ENCODE measurements at regions not wholly inside any gene's neighbourhood (a gene's known extent, or its start where the extent isn't known, plus 50 kb on each side); places are given as distances from the start of the nearest gene placed in this dataset.

GRCh38 chr5:7036192-7036835 lies 323.1 kb downstream of the TENT4A start:
- TF ChIP-seq CTCF (IDR thresholded peaks at IDR 0.05; ENCODE audit: borderline replicate concordance, insufficient read depth, low read depth, low read length) = no peak
- H3K4me3 ChIP-seq (ENCODE audit: low read depth, low read length) = no peak overlapping the region

GRCh38 chr5:7039074-7039473 lies 325.8 kb downstream of the TENT4A start:
- H3K4me3 ChIP-seq (ENCODE audit: low read depth, low read length) = no peak overlapping the region
- no peak for TF ChIP-seq CTCF (IDR thresholded peaks at IDR 0.05; ENCODE audit: borderline replicate concordance, insufficient read depth, low read depth, low read length)

GRCh38 chr5:7040111-7040510 lies 326.9 kb downstream of the TENT4A start:
- no peak for TF ChIP-seq CTCF (IDR thresholded peaks at IDR 0.05; ENCODE audit: borderline replicate concordance, insufficient read depth, low read depth, low read length)
- H3K4me3 ChIP-seq (ENCODE audit: low read depth, low read length) = no peak overlapping the region

GRCh38 chr5:7043797-7044196 lies 330.6 kb downstream of the TENT4A start:
- no peak for TF ChIP-seq CTCF (IDR thresholded peaks at IDR 0.05; ENCODE audit: borderline replicate concordance, insufficient read depth, low read depth, low read length)

GRCh38 chr5:7047511-7048261 lies 334.5 kb downstream of the TENT4A start:
- no peak for TF ChIP-seq CTCF (IDR thresholded peaks at IDR 0.05; ENCODE audit: borderline replicate concordance, insufficient read depth, low read depth, low read length)
- no peak overlapping the region for H3K4me3 ChIP-seq (ENCODE audit: low read depth, low read length)

More at GRCh38 chr5:7043797-7044196, 330.6 kb downstream of the TENT4A start:
- no peak overlapping the region for H3K4me3 ChIP-seq (ENCODE audit: low read depth, low read length)

- no peak overlapping the region for H3K4me3 ChIP-seq (ENCODE audit: low read depth, low read length)
- TF ChIP-seq CTCF (IDR thresholded peaks at IDR 0.05; ENCODE audit: borderline replicate concordance, insufficient read depth, low read depth, low read length) = no peak
These were observed 337.8 kb downstream of the TENT4A start for GRCh38 chr5:7050986-7051385.

- H3K4me3 ChIP-seq (ENCODE audit: low read depth, low read length) = no peak overlapping the region
- no peak for TF ChIP-seq CTCF (IDR thresholded peaks at IDR 0.05; ENCODE audit: borderline replicate concordance, insufficient read depth, low read depth, low read length)
These were observed 339.9 kb downstream of the TENT4A start for GRCh38 chr5:7053125-7053524.
